ENCODE measurements at regions not wholly inside any gene's neighbourhood (a gene's known extent, or its start where the extent isn't known, plus 50 kb on each side); places are given as distances from the start of the nearest gene placed in this dataset.

GRCh38 chr11:122192634-122193255, 76.7 kb upstream of the BLID start:
- no peak overlapping the region for H3K4me3 ChIP-seq (ENCODE audit: low read depth in 1 of 2, low read length in 1 of 2)
- no peak overlapping the region for H3K27ac ChIP-seq
- no peaks in the 10 kb centered on the region for H3K36me3 ChIP-seq
- no peaks in the 10 kb centered on the region for H3K4me1 ChIP-seq (ENCODE audit: control insufficient read depth in 1 of 2, insufficient read depth in 1 of 2, low read depth in 1 of 2, low read length in 1 of 2)
- peaks cover 8% of the 10 kb centered on the region for H3K27me3 ChIP-seq
- TF ChIP-seq CTCF (IDR thresholded peaks at IDR 0.05), result no peak
- no peaks in the 10 kb centered on the region for H3K9me3 ChIP-seq

- Histone ChIP-seq H3K4me3 (ENCODE audit: low read depth in 1 of 2, low read length in 1 of 2) (no peak overlapping the region), H3K27me3 (no peaks in the 10 kb centered on the region), H3K27ac (no peak overlapping the region), H3K36me3 (no peaks in the 10 kb centered on the region), H3K9me3 (peaks cover 8% of the 10 kb centered on the region), H3K4me1 (ENCODE audit: control insufficient read depth in 1 of 2, insufficient read depth in 1 of 2, low read depth in 1 of 2, low read length in 1 of 2) (no peaks in the 10 kb centered on the region)
- no peak for TF ChIP-seq CTCF (IDR thresholded peaks at IDR 0.05)
Measured at GRCh38 chr11:122190768-122191167, 74.8 kb upstream of the BLID start.

- Histone ChIP-seq H3K4me3 (ENCODE audit: low read depth in 1 of 2, low read length in 1 of 2) (no peak overlapping the region), H3K27ac (no peak overlapping the region), H3K36me3 (no peaks in the 10 kb centered on the region), H3K27me3 (no peaks in the 10 kb centered on the region), H3K4me1 (ENCODE audit: control insufficient read depth in 1 of 2, insufficient read depth in 1 of 2, low read depth in 1 of 2, low read length in 1 of 2) (no peaks in the 10 kb centered on the region), H3K9me3 (peaks cover 8% of the 10 kb centered on the region)
- TF ChIP-seq CTCF (IDR thresholded peaks at IDR 0.05), result no peak
Measured at GRCh38 chr11:122189229-122189628, 73.2 kb upstream of the BLID start.

- H3K4me1 ChIP-seq (ENCODE audit: control insufficient read depth in 1 of 2, insufficient read depth in 1 of 2, low read depth in 1 of 2, low read length in 1 of 2), result no peaks in the 10 kb centered on the region
- H3K27ac ChIP-seq, result no peak overlapping the region
- H3K27me3 ChIP-seq, result no peaks in the 10 kb centered on the region
- H3K9me3 ChIP-seq, result peaks cover 8% of the 10 kb centered on the region
- H3K36me3 ChIP-seq, result no peaks in the 10 kb centered on the region
- H3K4me3 ChIP-seq (ENCODE audit: low read depth in 1 of 2, low read length in 1 of 2), result no peak overlapping the region
- TF ChIP-seq CTCF (IDR thresholded peaks at IDR 0.05), result no peak
Measured at GRCh38 chr11:122187373-122188165, 71.6 kb upstream of the BLID start.

- Histone ChIP-seq H3K27ac (no peak overlapping the region), H3K36me3 (no peaks in the 10 kb centered on the region), H3K4me1 (ENCODE audit: control insufficient read depth in 1 of 2, insufficient read depth in 1 of 2, low read depth in 1 of 2, low read length in 1 of 2) (no peaks in the 10 kb centered on the region), H3K27me3 (no peaks in the 10 kb centered on the region), H3K9me3 (peaks cover 8% of the 10 kb centered on the region), H3K4me3 (ENCODE audit: low read depth in 1 of 2, low read length in 1 of 2) (no peak overlapping the region)
- no peak for TF ChIP-seq CTCF (IDR thresholded peaks at IDR 0.05)
Measured at GRCh38 chr11:122186439-122187080, 70.5 kb upstream of the BLID start.

Data from neutrophil (primary cell).